ENCODE measurements at regions not wholly inside any gene's neighbourhood (a gene's known extent, or its start where the extent isn't known, plus 50 kb on each side); places are given as distances from the start of the nearest gene placed in this dataset.

DNA sequence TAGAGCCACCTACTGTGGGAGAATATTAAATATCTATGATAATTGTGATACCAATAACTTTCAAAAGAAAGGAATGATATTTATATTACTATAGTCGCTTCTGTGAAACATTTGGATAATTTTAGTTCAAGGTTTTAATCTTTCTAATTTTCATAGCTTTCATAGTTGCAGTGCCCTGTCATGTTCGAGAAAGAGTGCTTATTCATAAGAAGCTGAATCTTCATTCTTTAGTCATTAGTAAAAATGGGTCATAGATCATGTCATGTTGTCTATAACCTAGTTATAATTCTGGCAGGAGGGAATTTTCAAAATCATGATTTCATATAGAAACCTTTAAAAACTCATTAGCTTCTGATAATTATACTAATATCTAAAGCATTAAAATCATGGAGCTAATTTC is 685.6 kb downstream of the CETN3 start:
- TF ChIP-seq CTCF (IDR thresholded peaks at IDR 0.05) (no peak), POLR2A (IDR thresholded peaks at IDR 0.05) (no peak)
